ENCODE measurements at regions not wholly inside any gene's neighbourhood (a gene's known extent, or its start where the extent isn't known, plus 50 kb on each side); places are given as distances from the start of the nearest gene placed in this dataset.
"Not testable (repeated sequence)": the region's sequence is repeated elsewhere in the genome, so short reads cannot be mapped to it uniquely, and the experiment has no call there.

DNA sequence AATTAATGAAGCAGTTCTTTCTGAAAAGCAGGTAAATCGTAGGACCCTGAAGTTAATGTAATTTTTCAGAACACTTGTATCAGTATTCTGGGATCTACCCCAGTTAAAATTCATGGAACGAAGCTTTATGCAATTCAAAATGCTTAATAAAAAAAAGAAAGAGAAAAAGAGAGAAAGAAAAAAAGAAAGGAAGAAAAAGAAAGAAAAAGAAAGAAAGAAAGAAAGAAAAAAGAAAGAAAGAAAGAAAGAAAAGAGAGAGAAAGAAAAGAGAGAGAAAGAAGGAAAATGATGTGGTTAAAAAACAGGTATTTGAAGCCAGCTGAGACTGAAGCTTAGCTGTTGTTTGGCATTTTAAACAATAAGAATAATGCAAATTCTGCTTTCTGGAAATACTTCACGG, 427.4 kb upstream of the AKR1E2 start:
- no peak for DNase-seq
- Mint-ChIP-seq H3K4me1 (ENCODE audit: low read depth, unreplicated experiment) (peaks cover 9% of the 10 kb centered on the region), H3K27me3 (ENCODE audit: unreplicated experiment) (no peaks in the 10 kb centered on the region), H3K9me3 (ENCODE audit: low read depth, unreplicated experiment) (no peaks in the 10 kb centered on the region), H3K4me3 (ENCODE audit: low read depth, unreplicated experiment) (no peak overlapping the region), H3K27ac (ENCODE audit: unreplicated experiment) (no peak overlapping the region), H3K36me3 (ENCODE audit: insufficient read depth, unreplicated experiment) (no peaks in the 10 kb centered on the region)
- BruUV-seq (replicated peaks): no TSS peak
- intact Hi-C loops (cut with micrococcal nuclease; ENCODE audit: unreplicated experiment): loop anchor here (10.0 kb wide), 1 partner anchor 366 kb away; no protein-coding TSS in a partner anchor
- TF ChIP-seq, protein P1, sequence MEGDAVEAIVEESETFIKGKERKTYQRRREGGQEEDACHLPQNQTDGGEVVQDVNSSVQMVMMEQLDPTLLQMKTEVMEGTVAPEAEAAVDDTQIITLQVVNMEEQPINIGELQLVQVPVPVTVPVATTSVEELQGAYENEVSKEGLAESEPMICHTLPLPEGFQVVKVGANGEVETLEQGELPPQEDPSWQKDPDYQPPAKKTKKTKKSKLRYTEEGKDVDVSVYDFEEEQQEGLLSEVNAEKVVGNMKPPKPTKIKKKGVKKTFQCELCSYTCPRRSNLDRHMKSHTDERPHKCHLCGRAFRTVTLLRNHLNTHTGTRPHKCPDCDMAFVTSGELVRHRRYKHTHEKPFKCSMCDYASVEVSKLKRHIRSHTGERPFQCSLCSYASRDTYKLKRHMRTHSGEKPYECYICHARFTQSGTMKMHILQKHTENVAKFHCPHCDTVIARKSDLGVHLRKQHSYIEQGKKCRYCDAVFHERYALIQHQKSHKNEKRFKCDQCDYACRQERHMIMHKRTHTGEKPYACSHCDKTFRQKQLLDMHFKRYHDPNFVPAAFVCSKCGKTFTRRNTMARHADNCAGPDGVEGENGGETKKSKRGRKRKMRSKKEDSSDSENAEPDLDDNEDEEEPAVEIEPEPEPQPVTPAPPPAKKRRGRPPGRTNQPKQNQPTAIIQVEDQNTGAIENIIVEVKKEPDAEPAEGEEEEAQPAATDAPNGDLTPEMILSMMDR (IDR thresholded peaks at IDR 0.05; ENCODE audit: unreplicated experiment): no peak
- CTCF ChIA-PET: no interaction called here

DNA sequence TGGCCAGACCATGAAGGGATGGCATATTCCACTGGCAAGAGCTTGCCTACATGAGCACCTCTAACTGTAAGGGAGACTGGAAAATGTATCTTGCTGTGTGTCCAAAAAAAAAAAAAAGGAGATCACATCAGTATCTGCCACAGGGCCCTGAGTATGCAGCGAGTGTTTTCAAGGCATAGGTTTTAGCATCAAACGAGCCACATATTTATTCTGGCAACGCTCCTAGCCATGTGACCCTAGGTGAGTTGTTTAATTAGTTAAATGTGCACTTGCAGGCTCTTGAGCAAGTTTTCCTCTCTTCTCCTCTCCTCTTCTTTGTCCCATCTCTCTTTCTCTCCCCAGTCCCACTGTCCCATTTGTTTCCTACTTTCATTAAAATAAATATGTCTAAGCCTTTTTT, 428.7 kb upstream of the AKR1E2 start:
- no peak overlapping the region for H3K4me3 Mint-ChIP-seq (ENCODE audit: low read depth, unreplicated experiment)
- intact Hi-C loops (cut with micrococcal nuclease; ENCODE audit: unreplicated experiment): loop anchor here (10.0 kb wide), 1 partner anchor 367 kb away; no protein-coding TSS in a partner anchor
- no TSS peak for BruUV-seq (replicated peaks)
- no peaks in the 10 kb centered on the region for H3K9me3 Mint-ChIP-seq (ENCODE audit: low read depth, unreplicated experiment)
- H3K27ac Mint-ChIP-seq (ENCODE audit: unreplicated experiment): no peak overlapping the region
- CTCF ChIA-PET: interaction anchor here (0.7 kb wide), 1 partner anchor 349 kb away, joined by 3 read pairs; no protein-coding TSS in a partner anchor
- no peaks in the 10 kb centered on the region for H3K36me3 Mint-ChIP-seq (ENCODE audit: insufficient read depth, unreplicated experiment)
- H3K27me3 Mint-ChIP-seq (ENCODE audit: unreplicated experiment): no peaks in the 10 kb centered on the region
- DNase-seq: no peak
- H3K4me1 Mint-ChIP-seq (ENCODE audit: low read depth, unreplicated experiment): peaks cover 9% of the 10 kb centered on the region
- TF ChIP-seq, protein P1 (IDR thresholded peaks at IDR 0.05; ENCODE audit: unreplicated experiment): no peak

DNA sequence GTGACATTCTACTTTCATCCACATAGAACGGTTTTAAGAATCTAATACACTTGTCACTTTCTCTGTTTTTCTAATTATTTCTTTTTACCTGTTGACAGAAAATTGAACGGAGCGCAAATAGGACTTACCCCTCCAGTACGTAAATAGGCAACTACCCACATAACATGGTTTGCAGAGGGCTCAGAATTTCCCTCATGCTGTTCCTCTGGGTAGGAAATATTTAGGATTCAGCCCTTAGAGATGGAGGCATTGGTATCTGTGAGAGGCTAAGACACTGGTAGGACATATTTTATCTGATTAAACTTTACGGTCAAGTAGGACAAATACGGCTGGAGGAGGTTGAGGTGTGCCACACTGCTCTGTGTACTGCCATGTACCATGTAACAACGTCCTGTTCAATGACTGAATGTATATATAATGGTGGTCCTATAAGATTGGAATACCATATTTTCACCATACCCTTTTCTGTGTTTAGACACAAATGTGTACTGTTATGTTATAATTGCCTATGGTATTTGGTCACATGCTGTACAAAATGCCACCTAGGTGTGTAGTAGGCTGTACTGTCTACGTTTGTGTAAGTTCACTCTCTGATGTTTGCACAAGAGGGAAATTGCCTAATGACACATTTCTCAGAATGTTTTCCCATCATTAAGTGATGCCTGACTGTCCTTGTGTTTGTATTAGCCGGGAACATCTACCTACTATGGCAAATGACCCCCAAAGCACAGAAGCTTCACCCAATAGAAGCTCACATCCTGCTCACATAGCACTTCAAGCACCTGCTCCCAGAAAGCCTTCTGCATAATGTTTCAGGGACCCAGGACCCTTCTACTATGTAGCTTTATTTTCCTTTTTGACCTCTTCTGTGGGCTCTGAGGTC, 429.4 kb upstream of the AKR1E2 start:
- no peaks in the 10 kb centered on the region for H3K9me3 Mint-ChIP-seq (ENCODE audit: low read depth, unreplicated experiment)
- DNase-seq: no peak
- no peaks in the 10 kb centered on the region for H3K36me3 Mint-ChIP-seq (ENCODE audit: insufficient read depth, unreplicated experiment)
- CTCF ChIA-PET: interaction anchor here (0.7 kb wide), 1 partner anchor 350 kb away, joined by 3 read pairs; no protein-coding TSS in a partner anchor
- intact Hi-C loops (cut with micrococcal nuclease; ENCODE audit: unreplicated experiment): loop anchor here (10.0 kb wide), 1 partner anchor 368 kb away; no protein-coding TSS in a partner anchor
- H3K4me1 Mint-ChIP-seq (ENCODE audit: low read depth, unreplicated experiment): peaks cover 13% of the 10 kb centered on the region
- no TSS peak for BruUV-seq (replicated peaks)
- no peak overlapping the region for H3K4me3 Mint-ChIP-seq (ENCODE audit: low read depth, unreplicated experiment)
- TF ChIP-seq, protein P1 (IDR thresholded peaks at IDR 0.05; ENCODE audit: unreplicated experiment): no peak
- H3K27me3 Mint-ChIP-seq (ENCODE audit: unreplicated experiment): no peaks in the 10 kb centered on the region
- no peak overlapping the region for H3K27ac Mint-ChIP-seq (ENCODE audit: unreplicated experiment)

DNA sequence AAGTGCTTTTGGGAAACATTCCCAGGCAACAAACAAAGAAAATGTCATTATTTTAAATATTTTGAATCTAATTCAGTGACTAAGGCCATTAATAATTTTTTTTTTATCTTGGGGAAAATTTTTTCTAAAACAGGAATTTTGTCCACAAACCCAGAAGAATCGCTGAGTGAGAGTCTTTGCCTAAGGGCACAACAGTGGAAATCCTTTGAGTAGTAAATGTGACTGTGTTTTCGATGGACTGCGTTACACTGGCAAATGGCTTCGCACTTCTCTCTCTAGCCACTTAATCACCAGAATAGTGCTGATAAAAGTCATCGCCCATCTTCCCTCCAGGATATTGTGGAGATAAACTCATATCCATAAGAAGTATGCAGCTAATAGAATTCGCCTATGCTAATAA, 430.3 kb upstream of the AKR1E2 start:
- BruUV-seq (replicated peaks): no TSS peak
- no peak overlapping the region for H3K4me3 Mint-ChIP-seq (ENCODE audit: low read depth, unreplicated experiment)
- intact Hi-C loops (cut with micrococcal nuclease; ENCODE audit: unreplicated experiment): loop anchor here (10.0 kb wide), 1 partner anchor 369 kb away; no protein-coding TSS in a partner anchor
- CTCF ChIA-PET: no interaction called here
- no peak overlapping the region for H3K27ac Mint-ChIP-seq (ENCODE audit: unreplicated experiment)
- H3K9me3 Mint-ChIP-seq (ENCODE audit: low read depth, unreplicated experiment): no peaks in the 10 kb centered on the region
- H3K27me3 Mint-ChIP-seq (ENCODE audit: unreplicated experiment): no peaks in the 10 kb centered on the region
- no peak for DNase-seq
- TF ChIP-seq, protein P1 (IDR thresholded peaks at IDR 0.05; ENCODE audit: unreplicated experiment): no peak
- peaks cover 16% of the 10 kb centered on the region for H3K4me1 Mint-ChIP-seq (ENCODE audit: low read depth, unreplicated experiment)
- no peaks in the 10 kb centered on the region for H3K36me3 Mint-ChIP-seq (ENCODE audit: insufficient read depth, unreplicated experiment)

DNA sequence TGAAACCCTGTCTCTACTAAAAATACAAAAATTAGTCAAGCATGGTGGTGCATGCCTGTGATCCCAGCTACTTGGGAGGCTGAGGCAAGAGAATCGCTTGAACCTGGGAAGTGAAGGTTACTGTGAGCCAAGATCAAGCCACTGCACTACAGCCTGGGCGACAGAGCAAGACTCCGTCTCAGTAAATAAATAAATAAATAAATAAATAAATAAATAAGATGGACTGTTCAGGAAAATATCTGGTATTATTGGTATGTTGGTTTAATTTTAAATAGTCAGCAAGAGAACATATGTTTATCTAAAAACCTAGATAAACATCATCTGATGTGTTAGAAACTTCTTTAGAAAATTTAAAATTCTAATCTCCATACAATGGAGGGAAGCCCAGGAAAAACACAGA, 431.6 kb upstream of the AKR1E2 start:
- intact Hi-C loops (cut with micrococcal nuclease; ENCODE audit: unreplicated experiment): loop anchor here (5.0 to 10.0 kb wide), 2 partner anchors 263 to 370 kb away; no protein-coding TSS in a partner anchor
- H3K4me3 Mint-ChIP-seq (ENCODE audit: low read depth, unreplicated experiment); H3K27me3 Mint-ChIP-seq (ENCODE audit: unreplicated experiment); H3K27ac Mint-ChIP-seq (ENCODE audit: unreplicated experiment); H3K36me3 Mint-ChIP-seq (ENCODE audit: insufficient read depth, unreplicated experiment); CTCF ChIA-PET; DNase-seq; BruUV-seq (replicated peaks); H3K9me3 Mint-ChIP-seq (ENCODE audit: low read depth, unreplicated experiment): not testable (repeated sequence)
- H3K4me1 Mint-ChIP-seq (ENCODE audit: low read depth, unreplicated experiment): peaks cover 16% of the 10 kb centered on the region

All from Calu3 (cell line).